Fibroblast of lung (primary cell): ENCODE measurements at regions not wholly inside any gene's neighbourhood (a gene's known extent, or its start where the extent isn't known, plus 50 kb on each side); places are given as distances from the start of the nearest gene placed in this dataset.
A peak's percentile ranks its signal among the peaks of the same experiment; 100 is the strongest.

Experiments
- DNase-seq, 2 donors: peaks; one replicate each; pipeline versions ENCODE4 v3.0.0 to v3.0.0-alpha.2; 2010; ENCODE audit warnings: low read depth in 2 of 2
- H2AFZ ChIP-seq: 2 replicates; pipeline ENCODE4 v1.5.1; 2012; ENCODE audit warnings: low read length, control low read depth, inconsistent platforms
- H3K27ac ChIP-seq: 2 replicates; pipeline ENCODE4 v1.5.1; 2011; ENCODE audit warnings: low read length, control low read depth; ENCODE audit not compliant: insufficient read depth
- H3K27me3 ChIP-seq: 2 replicates; pipeline ENCODE4 v1.5.1; 2011; ENCODE audit warnings: mild to moderate bottlenecking, low read length; ENCODE audit not compliant: control insufficient read depth, insufficient read depth
- H3K36me3 ChIP-seq: 2 replicates; pipeline ENCODE4 v1.5.1; 2011; ENCODE audit warnings: low read length; ENCODE audit not compliant: control insufficient read depth, insufficient read depth
- H3K4me1 ChIP-seq: 2 replicates; pipeline ENCODE4 v1.5.1; 2011; ENCODE audit warnings: low read length; ENCODE audit not compliant: control insufficient read depth, insufficient read depth; ENCODE audit errors: extremely low read depth
- H3K4me2 ChIP-seq: 2 replicates; pipeline ENCODE4 v1.5.1; 2011; ENCODE audit warnings: low read length, control low read depth; ENCODE audit not compliant: insufficient read depth; ENCODE audit errors: extremely low read depth
- H3K4me3 ChIP-seq, 4 experiments: fragments of 200-600 bp in 1 of 4; sonication (generic) in 1 of 4; replicated peaks in 1 of 4; 2 replicates each; pipeline ENCODE4 v1.5.1; 2011 to 2016; ENCODE audit warnings: low read length in 4 of 4, low read depth in 3 of 4, mild to moderate bottlenecking in 3 of 4, control low read depth in 2 of 4, inconsistent platforms in 1 of 4, mixed read lengths in 1 of 4; ENCODE audit not compliant: insufficient read depth in 1 of 4; ENCODE audit errors: control extremely low read depth in 1 of 4
- H3K79me2 ChIP-seq: 2 replicates; pipeline ENCODE4 v1.5.1; 2012; ENCODE audit warnings: mild to moderate bottlenecking, low read length, inconsistent platforms; ENCODE audit not compliant: control insufficient read depth, insufficient read depth
- H3K9ac ChIP-seq: 2 replicates; pipeline ENCODE4 v1.5.1; 2011; ENCODE audit warnings: mild to moderate bottlenecking, low read length, control low read depth; ENCODE audit not compliant: insufficient read depth
- H3K9me3 ChIP-seq: 2 replicates; pipeline ENCODE4 v1.5.1; 2012; ENCODE audit warnings: low read depth, low read length; ENCODE audit not compliant: control insufficient read depth, insufficient read depth
- H4K20me1 ChIP-seq: 2 replicates; pipeline ENCODE4 v1.5.1; 2011; ENCODE audit warnings: low read length; ENCODE audit not compliant: control insufficient read depth, insufficient read depth; ENCODE audit errors: extremely low read depth
- EZH2 ChIP-seq: IDR thresholded peaks from 2 replicates; pipeline ENCODE4 v1.5.1; 2012; ENCODE audit warnings: low read length, control low read depth, mild to moderate bottlenecking; ENCODE audit errors: missing control alignments
- TF ChIP-seq, protein P1 (sequence below), 2 donors: IDR thresholded peaks in 1 of 2; conservative IDR thresholded peaks in 1 of 2; 1 replicate in 1 of 2; 2 replicates in 1 of 2; pipeline ENCODE4 v1.5.1; 2011 to 2012; ENCODE audit warnings: low read length in 2 of 2, control low read depth in 1 of 2, inconsistent platforms in 1 of 2, low read depth in 1 of 2, mild to moderate bottlenecking in 1 of 2

DNA sequence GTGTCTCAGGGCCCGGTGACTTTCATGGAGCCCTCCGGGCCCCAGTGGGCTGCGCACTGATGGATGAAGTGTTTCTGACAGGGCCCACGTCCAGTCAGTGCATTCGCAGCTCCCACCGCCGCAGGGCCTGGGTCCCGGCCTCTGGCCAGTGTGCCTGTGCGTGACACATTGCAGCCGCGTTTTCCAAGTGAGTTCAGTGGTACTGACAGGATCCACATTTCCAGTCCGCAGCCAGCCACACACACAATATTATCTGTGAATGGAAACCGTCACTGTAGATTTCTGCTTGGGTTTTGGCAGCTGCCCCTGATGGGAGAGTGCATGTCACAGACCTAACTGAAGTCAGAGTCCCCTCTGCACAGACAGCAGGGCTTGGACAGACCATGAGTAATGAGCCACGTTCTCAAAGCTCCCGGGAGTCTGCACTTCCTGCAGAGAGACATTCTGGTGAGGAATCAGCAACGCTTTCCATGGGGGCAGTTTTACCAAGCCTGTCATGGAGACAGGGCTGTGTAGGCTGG lies 171.4 kb downstream of the MYLK4 start:
- no peaks in the 10 kb centered on the region for H3K9me3 ChIP-seq
- H2AFZ ChIP-seq: peak overlapping the region; percentile 65
- H3K4me1 ChIP-seq: peaks cover 2% of the 10 kb centered on the region
- H3K4me3 ChIP-seq: no peak overlapping the region
- H3K36me3 ChIP-seq: no peaks in the 10 kb centered on the region
- H3K27ac ChIP-seq: no peak overlapping the region
- no peak overlapping the region for H3K9ac ChIP-seq
- no peaks in the 10 kb centered on the region for H3K79me2 ChIP-seq
- H3K4me2 ChIP-seq: no peak overlapping the region
- peak; percentile 29 to 75 for DNase-seq
- no peak for TF ChIP-seq EZH2
- TF ChIP-seq, protein P1, sequence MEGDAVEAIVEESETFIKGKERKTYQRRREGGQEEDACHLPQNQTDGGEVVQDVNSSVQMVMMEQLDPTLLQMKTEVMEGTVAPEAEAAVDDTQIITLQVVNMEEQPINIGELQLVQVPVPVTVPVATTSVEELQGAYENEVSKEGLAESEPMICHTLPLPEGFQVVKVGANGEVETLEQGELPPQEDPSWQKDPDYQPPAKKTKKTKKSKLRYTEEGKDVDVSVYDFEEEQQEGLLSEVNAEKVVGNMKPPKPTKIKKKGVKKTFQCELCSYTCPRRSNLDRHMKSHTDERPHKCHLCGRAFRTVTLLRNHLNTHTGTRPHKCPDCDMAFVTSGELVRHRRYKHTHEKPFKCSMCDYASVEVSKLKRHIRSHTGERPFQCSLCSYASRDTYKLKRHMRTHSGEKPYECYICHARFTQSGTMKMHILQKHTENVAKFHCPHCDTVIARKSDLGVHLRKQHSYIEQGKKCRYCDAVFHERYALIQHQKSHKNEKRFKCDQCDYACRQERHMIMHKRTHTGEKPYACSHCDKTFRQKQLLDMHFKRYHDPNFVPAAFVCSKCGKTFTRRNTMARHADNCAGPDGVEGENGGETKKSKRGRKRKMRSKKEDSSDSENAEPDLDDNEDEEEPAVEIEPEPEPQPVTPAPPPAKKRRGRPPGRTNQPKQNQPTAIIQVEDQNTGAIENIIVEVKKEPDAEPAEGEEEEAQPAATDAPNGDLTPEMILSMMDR (conservative IDR thresholded peaks at IDR 0.05 in 1 of 2, IDR thresholded peaks at IDR 0.05 in 1 of 2; ENCODE audit: low read depth in 1 of 2, low read length in 2 of 2): no peak
- no peaks in the 10 kb centered on the region for H4K20me1 ChIP-seq
- no peaks in the 10 kb centered on the region for H3K27me3 ChIP-seq

GRCh38 chr6:2578767-2579166 lies 172.0 kb downstream of the MYLK4 start:
- H2AFZ ChIP-seq: peak overlapping the region; percentile 36
- H3K27ac ChIP-seq: no peak overlapping the region
- H3K36me3 ChIP-seq: no peaks in the 10 kb centered on the region
- H3K9me3 ChIP-seq: no peaks in the 10 kb centered on the region
- H3K4me1 ChIP-seq: peaks cover 2% of the 10 kb centered on the region
- no peak overlapping the region for H3K4me3 ChIP-seq
- H3K27me3 ChIP-seq: no peaks in the 10 kb centered on the region
- H3K9ac ChIP-seq: no peak overlapping the region
- no peak for TF ChIP-seq EZH2
- TF ChIP-seq, protein P1 (conservative IDR thresholded peaks at IDR 0.05 in 1 of 2, IDR thresholded peaks at IDR 0.05 in 1 of 2; ENCODE audit: low read depth in 1 of 2, low read length in 2 of 2): no peak
- H3K79me2 ChIP-seq: no peaks in the 10 kb centered on the region
- DNase-seq: peak; percentile 12 to 69
- H3K4me2 ChIP-seq: no peak overlapping the region
- H4K20me1 ChIP-seq: no peaks in the 10 kb centered on the region

GRCh38 chr6:2576499-2576898 lies 174.2 kb downstream of the MYLK4 start:
- Histone ChIP-seq H3K27me3 (no peaks in the 10 kb centered on the region), H4K20me1 (no peaks in the 10 kb centered on the region), H3K4me3 (no peak overlapping the region), H3K4me2 (no peak overlapping the region), H3K79me2 (no peaks in the 10 kb centered on the region), H3K4me1 (peaks cover 2% of the 10 kb centered on the region), H3K27ac (no peak overlapping the region), H3K36me3 (no peaks in the 10 kb centered on the region), H3K9ac (no peak overlapping the region), H3K9me3 (no peaks in the 10 kb centered on the region), H2AFZ (no peak overlapping the region)
- no peak for TF ChIP-seq EZH2
- TF ChIP-seq, protein P1 (conservative IDR thresholded peaks at IDR 0.05 in 1 of 2, IDR thresholded peaks at IDR 0.05 in 1 of 2; ENCODE audit: low read depth in 1 of 2, low read length in 2 of 2): no peak
- DNase-seq: no peak
